A673 (cell line): ENCODE measurements at regions not wholly inside any gene's neighbourhood (a gene's known extent, or its start where the extent isn't known, plus 50 kb on each side); places are given as distances from the start of the nearest gene placed in this dataset.

Experiments used
- BruUV-seq: library from RNA; stranded (reverse); fragments of 400-500 nt; replicated peaks from 2 replicates; lab custom pipeline; 2021; lab: Mats Ljungman, UMichigan
- CTCF ChIA-PET: fragments of 300-600 bp; sonication (Branson Sonifier 250); formaldehyde crosslinking; loops from one replicate; lab custom pipeline; 2022; ENCODE audit warnings: antibody characterized with exemption; lab: Charles Lee
- POLR2A ChIA-PET: fragments of 300-600 bp; sonication (Branson Sonifier 250); formaldehyde crosslinking; loops from one replicate; lab custom pipeline; 2022; ENCODE audit warnings: antibody characterized with exemption; ENCODE audit not compliant: low non-redundant PET; lab: Charles Lee
- DNase-seq: peaks from one replicate; pipeline ENCODE4 v3.0.0-alpha.2; 2015; ENCODE audit warnings: low spot score
- H3K27ac ChIP-seq: fragments of 200-600 bp; sonication (generic); 2 replicates; pipeline ENCODE4 v1.5.1; 2016; ENCODE audit warnings: mixed run types, low read depth, mild to moderate bottlenecking, mixed read lengths, antibody characterized with exemption, low read length; ENCODE audit not compliant: poor library complexity, severe bottlenecking
- H3K27me3 ChIP-seq: fragments of 200-600 bp; sonication (generic); replicated peaks from 2 replicates; pipeline ENCODE4 v1.6.1; 2017; ENCODE audit warnings: mixed run types, low read depth, mild to moderate bottlenecking, mixed read lengths, antibody characterized with exemption, low read length; ENCODE audit not compliant: insufficient read depth, poor library complexity
- H3K36me3 ChIP-seq: fragments of 200-600 bp; sonication (generic); 2 replicates; pipeline ENCODE4 v1.6.1; 2016; ENCODE audit warnings: mixed run types, mild to moderate bottlenecking, mixed read lengths, antibody characterized with exemption, low read length; ENCODE audit not compliant: insufficient read depth, poor library complexity, severe bottlenecking
- H3K4me1 ChIP-seq: fragments of 200-600 bp; sonication (generic); 2 replicates; pipeline ENCODE4 v1.6.1; 2017; ENCODE audit warnings: mixed run types, mild to moderate bottlenecking, mixed read lengths, antibody characterized with exemption, low read length; ENCODE audit not compliant: insufficient read depth, poor library complexity, severe bottlenecking
- H3K4me3 ChIP-seq: fragments of 200-600 bp; sonication (generic); 2 replicates; pipeline ENCODE4 v1.5.1; 2016; ENCODE audit warnings: low read depth, mixed run types, mild to moderate bottlenecking, mixed read lengths, low read length; ENCODE audit not compliant: poor library complexity, severe bottlenecking
- H3K9me3 ChIP-seq: fragments of 200-600 bp; sonication (generic); 2 replicates; pipeline ENCODE4 v1.6.1; 2016; ENCODE audit warnings: mixed run types, low read depth, mild to moderate bottlenecking, mixed read lengths, antibody characterized with exemption, low read length; ENCODE audit not compliant: poor library complexity, severe bottlenecking
- CTCF ChIP-seq: fragments of 300-800, 200-600 bp; sonication (generic); conservative IDR thresholded peaks from 2 replicates; pipeline ENCODE4 v1.5.1; 2017; ENCODE audit warnings: low read depth, mild to moderate bottlenecking, antibody characterized with exemption, low read length, moderate library complexity, mixed read lengths
- EZH2 ChIP-seq: fragments of 200-600 bp; sonication (generic); IDR thresholded peaks from 2 replicates; pipeline ENCODE4 v1.6.1; 2017; ENCODE audit warnings: borderline replicate concordance, low read depth, mild to moderate bottlenecking, mixed read lengths, antibody characterized with exemption, low read length; ENCODE audit not compliant: poor library complexity, severe bottlenecking
- intact Hi-C: fragments of 100-400 bp; cut with micrococcal nuclease; formaldehyde crosslinking; loops from one replicate; pipeline ENCODE4 v1.10.0; 2022; ENCODE audit not compliant: unreplicated experiment

- CTCF ChIA-PET, result no interaction called here
- TF ChIP-seq CTCF, result no peak
- H3K4me1 ChIP-seq, result no peaks in the 10 kb centered on the region
- no peaks in the 10 kb centered on the region for H3K27me3 ChIP-seq
- BruUV-seq, result no TSS peak
- H3K4me3 ChIP-seq, result no peak overlapping the region
- DNase-seq, result no peak
- intact Hi-C loops, result no loop called here
- POLR2A ChIA-PET, result no interaction called here
- H3K36me3 ChIP-seq, result no peaks in the 10 kb centered on the region
- no peak overlapping the region for H3K27ac ChIP-seq
- H3K9me3 ChIP-seq, result peaks cover 4% of the 10 kb centered on the region
These were observed 390.4 kb upstream of the VRK2 start for GRCh38 chr2:57656198-57656597.

GRCh38 chr2:57669570-57669969 is 377.0 kb upstream of the VRK2 start:
- no peak for DNase-seq
- TF ChIP-seq CTCF (no peak), EZH2 (no peak)
- H3K4me3 ChIP-seq, result no peak overlapping the region
- no peaks in the 10 kb centered on the region for H3K4me1 ChIP-seq
- H3K9me3 ChIP-seq, result no peaks in the 10 kb centered on the region
- H3K27me3 ChIP-seq, result no peaks in the 10 kb centered on the region
- H3K36me3 ChIP-seq, result no peaks in the 10 kb centered on the region
- BruUV-seq, result no TSS peak
- CTCF ChIA-PET, result no interaction called here
- no peak overlapping the region for H3K27ac ChIP-seq
- intact Hi-C loops, result no loop called here
- POLR2A ChIA-PET, result no interaction called here

- no TSS peak for BruUV-seq
- Histone ChIP-seq H3K4me3 (no peak overlapping the region), H3K27me3 (no peaks in the 10 kb centered on the region), H3K9me3 (no peaks in the 10 kb centered on the region), H3K36me3 (no peaks in the 10 kb centered on the region), H3K4me1 (no peaks in the 10 kb centered on the region), H3K27ac (no peak overlapping the region)
- POLR2A ChIA-PET, result no interaction called here
- DNase-seq, result no peak
- CTCF ChIA-PET, result no interaction called here
- no peak for TF ChIP-seq EZH2
- no peak for TF ChIP-seq CTCF
- intact Hi-C loops, result no loop called here
These were observed 372.6 kb upstream of the VRK2 start for GRCh38 chr2:57674025-57674424.
